Stimulated activated CD4-positive, alpha-beta T cell treated with anti-CD3 and anti-CD28 coated beads, Interleukin-1b, Interleukin-23, amount 100 ng/mL, for 1 hour (primary cell): ENCODE measurements at regions not wholly inside any gene's neighbourhood (a gene's known extent, or its start where the extent isn't known, plus 50 kb on each side); places are given as distances from the start of the nearest gene placed in this dataset.

ENCODE experiments used
- DNase-seq, 2 donors: peaks; one replicate each; pipeline ENCODE4 v3.0.0-alpha.2; 2020; ENCODE audit warnings: low read depth in 2 of 2

DNA sequence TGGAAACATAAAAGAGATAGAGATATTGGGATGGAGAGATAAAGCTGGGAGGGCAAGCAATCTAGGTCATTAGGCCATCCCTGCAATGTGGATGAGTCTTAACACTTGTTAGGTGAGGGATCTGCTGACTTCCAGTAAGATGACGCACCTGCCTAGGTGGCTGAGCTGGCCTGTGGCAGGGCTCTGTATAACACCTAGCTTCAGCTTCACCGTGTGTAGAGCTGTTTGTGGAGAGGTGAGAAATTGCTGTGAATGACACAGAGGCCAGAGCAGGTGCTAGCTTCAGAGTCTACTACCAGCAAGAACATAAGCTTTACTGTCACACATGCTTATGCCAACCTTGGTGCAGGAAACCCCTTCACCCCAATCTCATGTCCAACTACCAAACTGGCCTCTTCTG lies 1010.0 kb downstream of the TYW1 start:
- no peak for DNase-seq

GRCh38 chr7:68009716-68010115 lies 1013.1 kb downstream of the TYW1 start:
- DNase-seq = no peak

DNA sequence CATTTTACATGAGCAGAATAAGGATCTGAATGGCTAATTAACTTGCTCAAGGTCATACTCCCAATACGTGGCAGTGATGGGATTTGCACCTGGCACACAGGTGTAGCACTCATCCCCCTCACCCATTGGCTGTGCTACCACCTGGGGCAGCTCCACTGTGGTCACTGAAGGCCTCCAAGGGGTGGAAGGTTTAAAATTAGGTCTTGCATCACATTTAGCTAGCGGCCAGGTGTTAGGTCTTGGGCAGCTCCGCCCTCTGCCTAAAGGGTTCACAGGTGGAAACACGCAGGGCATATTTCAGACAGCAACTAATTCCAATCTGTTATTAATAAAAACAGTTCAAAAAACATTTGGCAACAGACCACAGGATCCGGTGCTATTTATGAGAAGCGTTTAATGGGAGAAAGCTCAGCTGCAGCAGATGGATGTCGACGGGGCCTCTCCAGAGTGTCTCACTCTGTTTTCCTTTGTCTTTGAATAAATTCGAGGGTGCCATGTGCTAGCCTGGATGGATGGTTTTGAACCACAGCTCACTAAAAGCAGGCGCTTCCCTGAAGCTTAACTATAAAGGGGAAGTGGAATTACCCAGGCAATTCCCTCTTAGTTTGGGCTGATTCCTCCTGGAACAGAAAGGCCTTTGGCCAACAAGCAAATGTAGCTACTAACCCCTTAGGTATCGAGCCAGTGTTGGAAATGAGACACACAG lies 1017.6 kb downstream of the TYW1 start:
- DNase-seq = no peak

GRCh38 chr7:68015122-68015977 lies 1018.7 kb downstream of the TYW1 start:
- no peak for DNase-seq

DNA sequence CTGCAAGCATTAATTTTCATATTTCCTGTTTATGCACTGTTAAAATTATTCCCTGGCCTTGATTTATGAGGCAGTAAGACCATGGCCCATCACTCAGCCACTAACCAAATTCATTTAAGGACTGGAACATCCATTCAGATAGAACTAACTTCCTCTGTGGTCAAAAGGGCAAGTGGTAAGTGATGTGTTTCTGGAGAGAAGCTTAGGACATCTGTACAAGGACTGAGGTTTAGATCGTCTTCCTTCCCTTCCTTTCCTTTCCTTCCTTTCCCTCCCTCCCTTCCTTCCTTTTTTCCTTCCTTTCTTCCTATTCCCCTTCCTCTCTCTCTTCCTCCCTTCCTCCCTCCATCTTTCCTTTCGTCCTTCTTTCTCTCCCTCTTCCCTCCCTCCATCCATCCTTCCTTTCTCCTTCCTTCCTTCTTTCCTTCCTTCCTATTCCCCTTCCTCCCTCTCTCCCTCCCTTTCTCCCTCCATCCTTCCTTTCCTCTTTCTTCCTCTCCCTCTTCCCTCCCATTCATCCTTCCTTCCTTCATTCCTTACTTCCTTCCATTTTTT lies 1019.4 kb downstream of the TYW1 start:
- no peak for DNase-seq

- no peak for DNase-seq
These were observed 1023.5 kb downstream of the TYW1 start for GRCh38 chr7:68020102-68020501.

GRCh38 chr7:68025369-68025768 lies 1028.7 kb downstream of the TYW1 start:
- no peak for DNase-seq

- DNase-seq = no peak
These were observed 1033.9 kb downstream of the TYW1 start for GRCh38 chr7:68030530-68030929.

DNA sequence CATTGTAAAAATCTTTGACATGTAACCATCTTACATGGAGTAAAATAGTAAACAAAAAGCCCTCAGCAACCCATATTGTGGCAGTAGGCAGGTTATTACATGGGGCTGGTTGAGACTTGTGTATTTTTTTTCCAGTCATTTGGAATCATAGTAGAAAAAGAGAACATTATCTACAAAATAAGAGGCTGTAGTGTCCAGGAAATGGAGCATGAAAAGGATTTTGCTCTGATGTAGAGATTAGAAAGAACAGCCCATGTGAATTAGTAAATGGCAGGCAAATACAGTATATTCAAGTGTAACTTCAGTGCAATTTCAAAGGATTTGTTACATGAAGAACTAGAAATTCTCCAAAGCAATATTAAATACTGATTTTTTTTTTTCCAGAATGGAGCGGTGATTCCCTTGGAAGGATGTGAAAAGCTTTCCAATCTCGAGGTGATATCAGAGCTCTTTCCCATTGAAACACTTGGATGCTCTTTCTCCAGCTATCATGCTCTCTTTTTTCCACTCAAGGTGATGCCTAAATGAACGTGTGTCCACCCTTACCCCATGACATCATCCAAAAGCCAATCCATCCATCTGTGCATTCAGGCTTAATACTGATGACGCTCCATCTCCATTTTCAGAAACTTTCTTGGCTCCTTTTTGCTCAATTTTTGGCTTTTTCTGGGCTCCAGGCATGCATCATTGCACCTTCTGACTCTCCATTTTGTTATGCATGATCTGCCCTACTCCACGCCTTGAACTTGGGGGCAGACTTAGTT lies 1034.7 kb downstream of the TYW1 start:
- no peak for DNase-seq

DNA sequence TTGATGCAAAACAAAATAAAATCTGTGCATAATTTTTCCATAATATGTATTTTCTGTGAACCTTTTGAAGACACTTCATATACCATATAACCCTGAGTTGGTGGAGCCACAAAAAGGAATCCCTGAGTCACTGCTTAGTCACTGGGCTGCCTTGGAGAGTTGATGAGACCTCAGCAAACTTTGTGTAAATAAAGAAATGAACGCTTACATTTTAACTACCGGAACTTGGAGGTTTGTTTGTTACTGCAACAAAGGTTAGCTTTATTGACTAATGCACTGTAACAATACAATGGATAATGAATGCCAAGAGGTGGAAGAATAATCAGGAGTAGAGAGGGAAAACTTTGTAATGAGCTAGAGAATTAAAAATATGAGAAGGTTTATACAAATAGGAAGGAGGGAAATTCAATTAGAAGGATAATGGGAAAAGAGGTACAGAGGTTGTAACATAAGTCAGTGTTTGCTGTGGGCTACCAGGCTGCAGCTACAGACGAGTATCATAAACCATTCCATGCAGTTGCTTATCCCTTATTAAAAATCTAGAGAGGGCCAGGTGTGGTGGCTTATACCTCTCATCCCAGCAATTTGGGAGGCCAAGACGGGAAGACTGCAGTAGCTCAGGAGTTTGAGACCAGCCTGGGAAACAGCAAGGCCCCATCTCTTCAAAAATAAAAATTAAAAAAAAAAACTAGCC lies 1042.1 kb downstream of the TYW1 start:
- no peak for DNase-seq

DNA sequence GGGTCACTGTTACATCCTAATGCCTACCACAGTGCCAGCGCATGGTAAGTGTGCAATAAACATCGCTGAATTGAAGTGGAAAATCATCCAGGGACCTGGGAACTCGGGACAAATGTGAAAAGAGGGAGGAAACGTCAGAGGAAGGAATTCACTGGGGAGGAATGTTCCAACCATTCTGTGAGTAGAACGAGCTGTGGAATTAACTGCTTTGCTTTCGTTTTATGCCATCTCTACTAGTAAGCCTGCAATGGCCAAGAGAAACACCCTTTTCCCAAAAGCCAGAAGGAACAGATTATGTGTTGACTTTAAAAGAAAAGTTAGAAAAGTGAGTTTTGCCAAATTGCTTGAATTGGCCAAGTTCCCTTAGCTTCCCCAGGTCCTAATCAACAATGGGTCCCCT lies 1044.9 kb downstream of the TYW1 start:
- DNase-seq = no peak

DNA sequence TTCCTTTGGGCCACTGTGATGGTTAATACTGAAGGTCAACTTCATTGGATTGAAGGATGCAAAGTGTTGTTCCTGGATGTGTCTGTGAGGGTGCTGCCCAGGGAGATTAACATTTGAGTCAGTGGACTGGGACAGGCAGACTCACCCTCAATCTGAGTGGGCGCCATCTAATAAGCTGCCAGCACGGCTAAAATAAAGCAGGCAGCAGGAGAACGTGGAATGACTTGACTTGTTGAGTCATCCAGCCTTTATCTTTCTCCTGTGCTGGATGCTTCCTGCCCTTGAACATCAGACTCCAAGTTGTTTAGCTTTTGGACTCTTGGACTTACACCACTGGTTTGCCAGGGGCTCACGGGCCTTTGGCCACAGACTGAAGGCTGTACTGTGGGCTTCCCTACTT lies 1046.9 kb downstream of the TYW1 start:
- DNase-seq = no peak

GRCh38 chr7:68050627-68051026 lies 1054.0 kb downstream of the TYW1 start:
- no peak for DNase-seq

DNA sequence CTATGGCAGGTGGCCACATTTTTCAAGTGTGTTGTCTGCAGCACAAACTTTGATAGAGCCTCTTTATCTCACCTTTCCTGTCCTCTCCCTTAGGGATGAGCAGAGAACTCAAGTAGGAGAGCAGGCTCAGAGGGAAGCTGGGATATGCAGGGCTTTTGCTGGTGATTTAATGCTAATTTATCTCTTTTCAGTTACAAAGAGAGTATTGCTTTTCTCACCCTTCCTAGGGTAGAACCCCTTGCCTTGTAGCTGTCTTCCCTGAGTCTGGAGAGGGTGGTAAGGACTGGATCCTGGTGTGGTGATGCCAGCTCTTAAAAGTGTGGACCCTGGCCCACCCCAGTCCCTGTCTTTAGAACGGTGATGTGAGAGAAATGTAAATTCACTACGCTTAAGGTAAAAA lies 1061.4 kb downstream of the TYW1 start:
- DNase-seq = no peak

- DNase-seq = no peak
These were observed 1066.5 kb downstream of the TYW1 start for GRCh38 chr7:68063171-68063570.

DNA sequence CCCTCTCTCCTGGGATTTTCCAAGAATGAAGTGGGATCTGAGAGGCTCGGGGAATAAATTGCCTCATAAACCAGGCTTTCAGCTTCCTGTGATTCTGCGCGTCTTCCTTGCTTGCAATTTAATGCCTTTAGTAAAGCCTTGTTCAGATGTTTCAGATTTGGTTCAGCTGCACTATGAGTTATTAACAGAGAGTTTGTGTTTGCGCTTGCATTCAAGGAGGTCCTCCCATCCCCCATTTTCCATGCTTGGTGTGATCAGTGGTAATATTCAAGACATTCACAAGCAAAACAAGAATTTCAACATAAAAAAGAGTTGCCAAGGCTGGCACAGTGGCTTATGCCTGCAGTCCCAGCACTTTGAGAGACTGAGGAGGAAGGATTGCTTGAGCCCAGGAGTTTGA lies 1068.9 kb downstream of the TYW1 start:
- no peak for DNase-seq

- no peak for DNase-seq
These were observed 1071.2 kb downstream of the TYW1 start for GRCh38 chr7:68067845-68068244.

DNA sequence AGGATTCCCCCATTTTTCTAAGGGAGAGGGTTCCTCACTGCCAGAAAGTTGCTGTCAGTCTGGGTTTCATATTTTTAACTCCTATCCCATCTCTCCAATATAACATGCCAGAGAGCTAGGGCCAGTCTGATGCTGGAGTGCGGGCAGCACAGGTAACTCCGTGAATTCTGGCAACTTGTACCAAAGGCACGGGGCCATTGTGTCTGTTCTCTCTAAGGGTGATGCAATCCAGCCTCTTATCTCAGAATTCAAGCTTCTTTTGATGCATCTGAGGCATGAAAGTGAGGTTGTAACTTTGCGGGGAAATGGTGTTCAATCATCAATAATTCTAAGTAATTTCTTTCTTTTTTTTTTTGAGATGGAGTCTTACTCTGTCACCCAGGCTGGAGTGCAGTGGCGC lies 1074.4 kb downstream of the TYW1 start:
- no peak for DNase-seq

DNA sequence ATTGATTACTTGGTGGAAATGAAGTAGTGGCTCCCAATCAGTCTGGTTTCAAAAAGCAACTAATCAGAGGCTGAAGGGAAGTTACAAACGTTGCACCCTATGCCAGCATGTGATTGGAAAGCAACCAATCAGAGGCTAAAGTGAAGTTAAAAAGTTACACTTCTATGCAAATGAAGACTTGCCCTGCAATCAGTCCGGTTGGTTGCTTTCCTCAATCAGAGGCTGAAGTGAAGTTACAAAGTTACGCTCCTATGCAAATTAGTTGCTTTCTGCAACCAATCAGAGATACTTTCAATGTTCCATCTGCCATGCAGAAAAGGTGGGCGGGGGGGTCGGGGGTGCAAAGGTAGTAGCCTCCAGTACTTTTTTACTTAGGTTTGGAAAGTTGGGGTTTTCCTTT lies 1077.1 kb downstream of the TYW1 start:
- no peak for DNase-seq

- DNase-seq = no peak
These were observed 1077.6 kb downstream of the TYW1 start for GRCh38 chr7:68074242-68074641.

DNA sequence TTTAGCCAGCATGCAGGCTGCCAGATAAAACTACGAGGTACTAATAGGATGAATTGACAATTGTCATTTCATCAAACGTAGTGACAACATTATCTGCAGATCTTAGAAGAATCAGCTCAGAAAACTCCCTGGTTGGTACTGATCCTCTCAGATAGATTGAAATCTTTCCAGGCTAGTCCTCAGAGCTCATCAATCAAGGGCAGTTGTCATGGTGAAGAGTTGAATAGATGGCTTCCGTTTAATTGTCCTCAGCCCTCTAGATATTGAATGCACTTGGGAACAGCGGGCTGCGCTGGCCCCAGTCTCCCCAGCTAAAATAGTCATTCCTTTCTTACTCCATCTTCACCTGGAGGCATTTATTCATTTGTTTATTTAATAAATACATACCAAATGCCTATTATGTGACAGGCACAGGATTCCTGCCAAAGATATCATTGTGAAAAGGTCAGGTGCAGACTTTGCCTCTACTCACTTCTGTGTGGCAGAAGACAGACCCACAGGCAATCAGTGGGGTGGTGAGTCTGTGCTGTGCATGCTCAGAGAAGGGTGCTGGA lies 1081.6 kb downstream of the TYW1 start:
- DNase-seq = no peak
